ENCODE measurements at regions not wholly inside any gene's neighbourhood (a gene's known extent, or its start where the extent isn't known, plus 50 kb on each side); places are given as distances from the start of the nearest gene placed in this dataset.

- intact Hi-C loops (cut with micrococcal nuclease; ENCODE audit: unreplicated experiment), result no loop called here
- in situ Hi-C loops (cut with MboI), result no loop called here
- no peaks in the 10 kb centered on the region for H3K79me2 ChIP-seq (ENCODE audit: control insufficient read depth, insufficient read depth, low read length)
- H3K4me2 ChIP-seq (ENCODE audit: control insufficient read depth, insufficient read depth), result no peak overlapping the region
- H3K36me3 ChIP-seq (ENCODE audit: control insufficient read depth in 2 of 2, insufficient read depth in 2 of 2, low read length in 1 of 2), result no peaks in the 10 kb centered on the region
- DNase-seq (ENCODE audit: low read depth, low spot score) (no peak), ATAC-seq (no peak), FAIRE-seq (no peak)
- ChIA-PET SMC1A (ENCODE audit: uncharacterized antibody, unreplicated experiment) (no interaction called here), RAD21 (ENCODE audit: unreplicated experiment) (no interaction called here), POLR2A (no interaction called here), CTCF (interaction anchor here (0.8 kb wide), 1 partner anchor 79 kb away, joined by 3 read pairs; no protein-coding TSS in a partner anchor)
- H3K9ac ChIP-seq (ENCODE audit: control insufficient read depth, insufficient read depth, low read length), result no peak overlapping the region
- H3K9me3 ChIP-seq (replicated peaks; ENCODE audit: control insufficient read depth, insufficient read depth, low read length), result no peaks in the 10 kb centered on the region
- TF ChIP-seq TCF7 (IDR thresholded peaks at IDR 0.05; ENCODE audit: borderline replicate concordance), result no peak
- TF ChIP-seq MAX (IDR thresholded peaks at IDR 0.05; ENCODE audit: low read depth, low read length), result no peak
- TF ChIP-seq RELA (IDR thresholded peaks at IDR 0.05; ENCODE audit: borderline replicate concordance, partially characterized antibody), result no peak
- no peak for TF ChIP-seq BCL3 (IDR thresholded peaks at IDR 0.05; ENCODE audit: borderline replicate concordance, insufficient read depth, low read depth, low read length, poor library complexity, severe bottlenecking)
- no peak for TF ChIP-seq RUNX3 (IDR thresholded peaks at IDR 0.05; ENCODE audit: low read length)
- no peak for TF ChIP-seq SP1 (IDR thresholded peaks at IDR 0.05; ENCODE audit: low read depth, low read length)
- TF ChIP-seq BRCA1 (IDR thresholded peaks at IDR 0.05; ENCODE audit: low read depth, low read length), result no peak
- TF ChIP-seq BCLAF1 (IDR thresholded peaks at IDR 0.05), result no peak
- no peak for TF ChIP-seq PBX3 (IDR thresholded peaks at IDR 0.05; ENCODE audit: insufficient replicate concordance, low read depth, low read length)
- no peak for TF ChIP-seq ZSCAN29 (IDR thresholded peaks at IDR 0.05)
- no peak for TF ChIP-seq ESRRA (IDR thresholded peaks at IDR 0.05; ENCODE audit: low read length)
- TF ChIP-seq RAD21 (IDR thresholded peaks at IDR 0.05; ENCODE audit: insufficient read depth, low read depth, low read length), result no peak
- no peak for TF ChIP-seq NFIC (IDR thresholded peaks at IDR 0.05; ENCODE audit: low read depth, low read length)
- no peak for TF ChIP-seq EZH2 (IDR thresholded peaks at IDR 0.05; ENCODE audit: borderline replicate concordance, control insufficient read depth, low read depth, low read length)
- TF ChIP-seq SMAD5 (IDR thresholded peaks at IDR 0.05; ENCODE audit: low read depth), result no peak
- H3K4me1 ChIP-seq (ENCODE audit: control insufficient read depth, insufficient read depth, low read length), result no peaks in the 10 kb centered on the region
- no peak overlapping the region for H3K27ac ChIP-seq (ENCODE audit: control insufficient read depth, insufficient read depth)
- H3K4me3 ChIP-seq, result no peak overlapping the region
- no TSS peak for BruUV-seq (replicated peaks)
- 31% methylated on average over 18 of the region's 18 CpGs for WGBS (ENCODE audit: insufficient coverage, insufficient replicate concordance, low lambda C conversion rate, missing lambda C conversion rate)
- no peaks in the 10 kb centered on the region for H4K20me1 ChIP-seq (ENCODE audit: control insufficient read depth, insufficient read depth)
- H3K27me3 ChIP-seq (replicated peaks in 1 of 2; ENCODE audit: control insufficient read depth in 2 of 2, insufficient read depth in 2 of 2, low read length in 1 of 2), result no peaks in the 10 kb centered on the region; a peak in 2 of 4 replicates
- no peak overlapping the region for H2AFZ ChIP-seq (ENCODE audit: control insufficient read depth, low read depth, low read length)
Observed at GRCh38 chr9:134968011-134968822, 50.5 kb upstream of the FCN1 start.
